ENCODE measurements at regions not wholly inside any gene's neighbourhood (a gene's known extent, or its start where the extent isn't known, plus 50 kb on each side); places are given as distances from the start of the nearest gene placed in this dataset.

GRCh38 chr12:24227551-24227950, 278.1 kb upstream of the SOX5 start:
- no peak for DNase-seq (ENCODE audit: low read depth, low spot score)
- H3K4me1 ChIP-seq (ENCODE audit: control insufficient read depth, insufficient read depth, low read length), result peaks cover 2% of the 10 kb centered on the region; the same call in 1 of the 2 replicates
- WGBS (ENCODE audit: insufficient coverage, insufficient read length), result no CpG with 5 or more reads among the region's 5 CpGs
- H3K27me3 ChIP-seq (ENCODE audit: control insufficient read depth, insufficient read depth, low read length), result no peaks in the 10 kb centered on the region
- H3K9me3 ChIP-seq (ENCODE audit: control insufficient read depth, insufficient read depth, low read length), result no peaks in the 10 kb centered on the region
- H3K27ac ChIP-seq (ENCODE audit: low read length), result no peak overlapping the region
- H3K36me3 ChIP-seq (ENCODE audit: control insufficient read depth, insufficient read depth, low read length), result no peaks in the 10 kb centered on the region
- H3K4me3 ChIP-seq (ENCODE audit: low read length), result no peak overlapping the region

GRCh38 chr12:24226745-24227350, 277.4 kb upstream of the SOX5 start:
- no peak overlapping the region for H3K4me3 ChIP-seq (ENCODE audit: low read length)
- H3K27me3 ChIP-seq (ENCODE audit: control insufficient read depth, insufficient read depth, low read length), result no peaks in the 10 kb centered on the region
- DNase-seq (ENCODE audit: low read depth, low spot score), result no peak

GRCh38 chr12:24224401-24224800, 274.9 kb upstream of the SOX5 start:
- Histone ChIP-seq H3K36me3 (ENCODE audit: control insufficient read depth, insufficient read depth, low read length) (no peaks in the 10 kb centered on the region), H3K4me3 (ENCODE audit: low read length) (no peak overlapping the region), H3K27ac (ENCODE audit: low read length) (no peak overlapping the region), H3K4me1 (ENCODE audit: control insufficient read depth, insufficient read depth, low read length) (peaks cover 2% of the 10 kb centered on the region; the same call in 1 of the 2 replicates), H3K9me3 (ENCODE audit: control insufficient read depth, insufficient read depth, low read length) (no peaks in the 10 kb centered on the region), H3K27me3 (ENCODE audit: control insufficient read depth, insufficient read depth, low read length) (no peaks in the 10 kb centered on the region)
- no peak for DNase-seq (ENCODE audit: low read depth, low spot score)

More at GRCh38 chr12:24226745-24227350, 277.4 kb upstream of the SOX5 start:
- Histone ChIP-seq H3K4me1 (ENCODE audit: control insufficient read depth, insufficient read depth, low read length) (peaks cover 2% of the 10 kb centered on the region; the same call in 1 of the 2 replicates), H3K27ac (ENCODE audit: low read length) (no peak overlapping the region), H3K36me3 (ENCODE audit: control insufficient read depth, insufficient read depth, low read length) (no peaks in the 10 kb centered on the region), H3K9me3 (ENCODE audit: control insufficient read depth, insufficient read depth, low read length) (no peaks in the 10 kb centered on the region)
- no CpG with 5 or more reads among the region's 9 CpGs for WGBS (ENCODE audit: insufficient coverage, insufficient read length)

GRCh38 chr12:24223926-24224325, 274.5 kb upstream of the SOX5 start:
- peaks cover 2% of the 10 kb centered on the region; the same call in 1 of the 2 replicates for H3K4me1 ChIP-seq (ENCODE audit: control insufficient read depth, insufficient read depth, low read length)
- no peak overlapping the region for H3K4me3 ChIP-seq (ENCODE audit: low read length)
- DNase-seq (ENCODE audit: low read depth, low spot score), result no peak
- no peaks in the 10 kb centered on the region for H3K36me3 ChIP-seq (ENCODE audit: control insufficient read depth, insufficient read depth, low read length)
- no peak overlapping the region for H3K27ac ChIP-seq (ENCODE audit: low read length)
- no peaks in the 10 kb centered on the region for H3K27me3 ChIP-seq (ENCODE audit: control insufficient read depth, insufficient read depth, low read length)
- no peaks in the 10 kb centered on the region for H3K9me3 ChIP-seq (ENCODE audit: control insufficient read depth, insufficient read depth, low read length)
- no CpG with 5 or more reads among the region's 9 CpGs for WGBS (ENCODE audit: insufficient coverage, insufficient read length)

- H3K9me3 ChIP-seq (ENCODE audit: control insufficient read depth, insufficient read depth, low read length), result no peaks in the 10 kb centered on the region
- no peak for DNase-seq (ENCODE audit: low read depth, low spot score)
- no peak overlapping the region for H3K27ac ChIP-seq (ENCODE audit: low read length)
- H3K4me1 ChIP-seq (ENCODE audit: control insufficient read depth, insufficient read depth, low read length), result peaks cover 2% of the 10 kb centered on the region; the same call in 1 of the 2 replicates
- no peaks in the 10 kb centered on the region for H3K36me3 ChIP-seq (ENCODE audit: control insufficient read depth, insufficient read depth, low read length)
- H3K27me3 ChIP-seq (ENCODE audit: control insufficient read depth, insufficient read depth, low read length), result no peaks in the 10 kb centered on the region
- no peak overlapping the region for H3K4me3 ChIP-seq (ENCODE audit: low read length)
- WGBS (ENCODE audit: insufficient coverage, insufficient read length), result no CpG with 5 or more reads among the region's 1 CpG
Observed at GRCh38 chr12:24222968-24223367, 273.5 kb upstream of the SOX5 start.

- no peaks in the 10 kb centered on the region for H3K27me3 ChIP-seq (ENCODE audit: control insufficient read depth, insufficient read depth, low read length)
- WGBS (ENCODE audit: insufficient coverage, insufficient read length), result no CpG with 5 or more reads among the region's 2 CpGs
- H3K27ac ChIP-seq (ENCODE audit: low read length), result no peak overlapping the region
- no peaks in the 10 kb centered on the region for H3K4me1 ChIP-seq (ENCODE audit: control insufficient read depth, insufficient read depth, low read length)
- H3K36me3 ChIP-seq (ENCODE audit: control insufficient read depth, insufficient read depth, low read length), result no peaks in the 10 kb centered on the region; the same call in 1 of the 2 replicates
- H3K4me3 ChIP-seq (ENCODE audit: low read length), result no peak overlapping the region
- no peak for DNase-seq (ENCODE audit: low read depth, low spot score)
- H3K9me3 ChIP-seq (ENCODE audit: control insufficient read depth, insufficient read depth, low read length), result no peaks in the 10 kb centered on the region
Observed at GRCh38 chr12:24212496-24212895, 263.0 kb upstream of the SOX5 start.

GRCh38 chr12:24206621-24207020, 257.2 kb upstream of the SOX5 start:
- Histone ChIP-seq H3K9me3 (ENCODE audit: control insufficient read depth, insufficient read depth, low read length) (no peaks in the 10 kb centered on the region), H3K36me3 (ENCODE audit: control insufficient read depth, insufficient read depth, low read length) (no peaks in the 10 kb centered on the region; the same call in 1 of the 2 replicates), H3K27me3 (ENCODE audit: control insufficient read depth, insufficient read depth, low read length) (no peaks in the 10 kb centered on the region), H3K27ac (ENCODE audit: low read length) (no peak overlapping the region), H3K4me3 (ENCODE audit: low read length) (no peak overlapping the region), H3K4me1 (ENCODE audit: control insufficient read depth, insufficient read depth, low read length) (no peaks in the 10 kb centered on the region)
- WGBS (ENCODE audit: insufficient coverage, insufficient read length), result no CpG with 5 or more reads among the region's 2 CpGs
- DNase-seq (ENCODE audit: low read depth, low spot score), result no peak

- no peak for DNase-seq (ENCODE audit: low read depth, low spot score)
- Histone ChIP-seq H3K36me3 (ENCODE audit: control insufficient read depth, insufficient read depth, low read length) (no peaks in the 10 kb centered on the region), H3K4me1 (ENCODE audit: control insufficient read depth, insufficient read depth, low read length) (no peaks in the 10 kb centered on the region), H3K27me3 (ENCODE audit: control insufficient read depth, insufficient read depth, low read length) (no peaks in the 10 kb centered on the region), H3K9me3 (ENCODE audit: control insufficient read depth, insufficient read depth, low read length) (no peaks in the 10 kb centered on the region), H3K27ac (ENCODE audit: low read length) (no peak overlapping the region), H3K4me3 (ENCODE audit: low read length) (no peak overlapping the region)
- WGBS (ENCODE audit: insufficient coverage, insufficient read length), result no CpG with 5 or more reads among the region's 3 CpGs
Observed at GRCh38 chr12:24201258-24201970, 251.9 kb upstream of the SOX5 start.

GRCh38 chr12:24200010-24200409, 250.5 kb upstream of the SOX5 start:
- Histone ChIP-seq H3K4me3 (ENCODE audit: low read length) (no peak overlapping the region), H3K27me3 (ENCODE audit: control insufficient read depth, insufficient read depth, low read length) (no peaks in the 10 kb centered on the region), H3K9me3 (ENCODE audit: control insufficient read depth, insufficient read depth, low read length) (no peaks in the 10 kb centered on the region), H3K4me1 (ENCODE audit: control insufficient read depth, insufficient read depth, low read length) (no peaks in the 10 kb centered on the region), H3K36me3 (ENCODE audit: control insufficient read depth, insufficient read depth, low read length) (no peaks in the 10 kb centered on the region), H3K27ac (ENCODE audit: low read length) (no peak overlapping the region)
- DNase-seq (ENCODE audit: low read depth, low spot score), result no peak

GRCh38 chr12:24198936-24199671, 249.6 kb upstream of the SOX5 start:
- Histone ChIP-seq H3K4me1 (ENCODE audit: control insufficient read depth, insufficient read depth, low read length) (no peaks in the 10 kb centered on the region), H3K36me3 (ENCODE audit: control insufficient read depth, insufficient read depth, low read length) (no peaks in the 10 kb centered on the region), H3K4me3 (ENCODE audit: low read length) (no peak overlapping the region), H3K27me3 (ENCODE audit: control insufficient read depth, insufficient read depth, low read length) (no peaks in the 10 kb centered on the region), H3K9me3 (ENCODE audit: control insufficient read depth, insufficient read depth, low read length) (no peaks in the 10 kb centered on the region), H3K27ac (ENCODE audit: low read length) (no peak overlapping the region)
- DNase-seq (ENCODE audit: low read depth, low spot score), result no peak
- no CpG with 5 or more reads among the region's 11 CpGs for WGBS (ENCODE audit: insufficient coverage, insufficient read length)
